Stimulated activated naive CD4-positive, alpha-beta T cell (primary cell): ENCODE measurements at regions not wholly inside any gene's neighbourhood (a gene's known extent, or its start where the extent isn't known, plus 50 kb on each side); places are given as distances from the start of the nearest gene placed in this dataset.

Source experiments
- DNase-seq, 6 experiments: peaks; one replicate each; lab custom pipeline; 2025; lab: John Stamatoyannopoulos, UW

GRCh38 chr5:2266641-2267240 is 384.0 kb upstream of the IRX4 start:
- no peak for DNase-seq

DNA sequence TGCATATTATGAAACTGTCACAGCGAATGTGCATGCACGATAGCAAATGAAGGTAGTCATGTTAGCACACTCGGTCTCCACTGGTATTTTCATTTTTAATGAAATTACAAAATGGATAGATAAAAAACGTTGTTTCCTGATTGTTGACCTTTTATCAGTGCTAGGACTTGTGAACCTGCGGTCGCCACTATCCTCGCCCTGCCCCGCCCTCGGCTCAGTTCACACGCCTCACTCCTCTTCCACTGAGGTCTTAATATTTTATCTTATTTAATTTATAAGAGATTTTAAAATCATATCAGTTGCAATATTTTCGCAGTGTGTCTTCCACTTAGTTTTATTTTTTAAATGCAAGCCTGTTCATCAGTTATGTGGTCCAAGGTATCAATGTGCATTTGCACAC is 382.6 kb upstream of the IRX4 start:
- no peak for DNase-seq

DNA sequence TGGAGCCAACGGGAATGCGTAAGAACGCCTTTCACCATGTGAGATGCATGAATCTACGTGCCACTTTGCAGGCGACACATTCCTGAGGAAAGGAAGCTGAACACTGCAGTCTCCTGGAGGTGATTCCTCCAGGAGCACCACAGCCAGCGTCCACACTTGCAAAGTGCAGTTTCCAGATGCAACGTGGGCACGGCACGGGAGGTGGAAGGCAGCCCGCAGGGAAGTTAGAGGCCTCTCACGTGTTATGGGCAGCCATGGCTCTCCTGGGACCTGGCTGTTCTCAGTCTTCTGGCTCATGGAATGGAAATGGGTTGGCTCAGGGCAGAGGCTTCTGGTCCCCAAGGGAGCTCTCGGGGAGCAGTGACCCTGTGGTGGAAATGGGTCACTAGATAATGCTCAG is 381.0 kb upstream of the IRX4 start:
- no peak for DNase-seq

DNA sequence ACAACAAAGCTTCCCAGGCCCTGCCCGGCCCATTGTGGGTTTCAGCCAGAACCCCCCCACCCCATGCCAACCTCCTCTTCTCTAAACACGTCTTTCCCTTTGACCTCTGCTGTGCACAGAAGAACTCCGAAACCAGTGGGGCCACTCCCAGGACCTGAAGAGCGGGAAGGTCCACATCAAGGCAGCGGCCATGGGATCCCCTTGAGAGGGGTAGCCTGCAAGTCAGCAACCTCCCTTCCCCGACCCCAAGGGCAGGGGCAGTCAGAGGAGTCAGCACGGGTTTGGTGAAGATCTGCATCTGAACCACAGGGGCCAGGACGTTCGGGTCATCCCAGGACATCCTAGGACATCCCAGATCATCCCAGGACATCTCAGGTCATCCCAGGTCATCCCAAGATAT is 379.9 kb upstream of the IRX4 start:
- DNase-seq: no peak

DNA sequence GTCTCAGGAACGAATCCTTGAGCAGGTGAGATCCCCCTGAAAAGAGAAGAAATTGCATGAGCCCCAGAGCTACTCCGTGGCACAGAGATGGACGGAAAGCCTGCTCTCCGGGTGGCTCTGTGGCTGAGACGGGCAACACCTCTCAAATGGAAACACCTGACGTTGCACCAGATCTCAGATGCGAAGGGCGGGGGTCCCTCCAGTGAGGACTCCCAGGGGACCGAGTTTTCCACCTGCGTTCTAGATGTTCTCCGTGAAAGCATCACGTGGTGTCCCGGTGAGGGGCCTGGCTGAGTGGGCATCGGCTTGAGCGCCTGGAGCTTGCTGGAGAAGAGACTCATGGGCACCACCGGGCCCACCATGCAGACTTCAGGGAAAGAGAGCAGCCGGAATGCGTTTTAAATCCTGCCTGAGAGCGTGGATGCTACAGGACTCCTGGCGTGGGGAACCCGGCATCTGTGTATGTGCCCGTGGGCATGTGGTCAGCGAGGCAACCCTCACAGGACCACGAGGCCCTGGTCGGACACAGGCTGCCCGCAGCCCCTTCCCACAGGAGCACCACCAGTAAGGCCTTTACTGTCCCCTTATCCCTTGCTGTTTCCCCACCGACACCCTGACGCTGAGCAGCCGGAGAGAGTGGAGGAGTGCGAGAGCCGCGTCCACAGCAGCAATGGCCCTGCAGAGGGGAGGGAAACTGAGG is 378.4 kb upstream of the IRX4 start:
- DNase-seq: no peak

- DNase-seq: no peak
Measured at GRCh38 chr5:2260211-2261003, 377.7 kb upstream of the IRX4 start.

DNA sequence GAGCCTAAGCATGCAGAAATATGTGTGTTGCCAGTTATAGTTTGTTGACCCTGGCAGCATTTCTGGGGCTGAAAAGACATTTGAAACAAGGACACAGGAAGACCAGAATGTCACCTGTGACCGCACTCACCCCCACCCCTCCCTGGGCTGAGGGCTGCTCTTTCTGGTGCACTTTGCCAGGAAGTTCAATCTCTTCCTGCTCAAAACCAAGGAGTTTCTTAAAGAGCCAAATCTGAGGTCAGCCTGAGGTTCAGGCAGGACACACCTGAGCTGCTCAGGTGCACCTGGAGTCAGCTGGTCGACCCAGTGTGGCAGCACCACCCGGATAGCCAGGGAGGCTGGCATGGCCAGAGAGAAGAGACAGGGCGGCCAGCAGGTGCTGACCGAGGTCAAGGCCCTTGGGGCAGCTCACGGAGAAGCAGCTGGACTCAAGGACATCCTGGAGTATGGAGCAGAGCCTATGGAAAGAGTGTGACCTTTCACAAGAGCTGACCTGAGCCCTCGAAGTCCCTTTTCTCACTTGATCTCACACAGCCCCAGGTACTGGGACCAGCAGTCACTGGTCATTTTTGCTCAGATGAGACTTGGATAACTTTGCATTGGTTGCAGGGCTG is 376.9 kb upstream of the IRX4 start:
- DNase-seq: no peak

- no peak for DNase-seq
Measured at GRCh38 chr5:2258861-2259260, 376.1 kb upstream of the IRX4 start.

DNA sequence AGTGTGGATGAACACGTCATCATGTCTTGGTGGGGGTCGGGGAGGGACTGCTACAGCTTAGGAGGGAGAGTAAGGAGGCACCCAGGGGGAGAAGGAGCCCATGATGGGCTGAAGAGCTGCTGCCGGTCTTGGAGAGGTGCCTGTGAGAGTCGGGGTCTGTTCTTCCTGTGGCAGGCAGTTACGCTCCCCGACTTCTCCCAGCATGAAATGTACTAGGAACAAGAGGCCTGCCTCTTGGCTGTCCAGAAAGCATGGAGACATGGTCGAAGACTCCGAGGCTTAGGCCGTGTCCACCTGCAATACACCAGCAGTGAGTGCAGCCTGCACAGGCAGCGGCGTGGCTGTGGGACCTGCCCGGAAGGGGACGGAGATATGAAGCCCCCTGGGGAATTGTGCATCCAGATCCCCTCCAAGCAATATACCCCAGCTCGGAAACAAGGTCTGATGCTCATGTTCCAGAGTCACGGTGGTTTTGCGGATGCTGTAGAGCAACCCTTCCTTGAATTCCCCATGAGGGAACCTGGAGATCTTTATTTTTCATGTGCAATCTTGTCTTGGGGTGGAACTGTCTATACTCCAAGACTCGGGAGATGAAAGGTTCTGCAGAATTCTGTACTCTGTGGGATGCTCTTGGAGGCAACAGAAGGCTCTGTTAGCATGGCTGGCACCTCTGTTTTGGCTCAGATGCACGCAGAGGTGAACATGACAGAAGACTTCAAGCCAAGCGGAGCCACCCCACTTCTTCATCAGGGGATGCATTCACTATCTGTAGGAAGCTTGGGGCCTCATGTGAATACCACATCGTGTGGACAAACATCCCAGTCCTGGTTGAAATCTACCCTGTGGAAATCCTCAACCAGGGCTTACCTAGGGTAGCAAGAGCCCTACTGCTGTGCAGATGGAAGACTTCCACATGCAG is 374.9 kb upstream of the IRX4 start:
- no peak for DNase-seq

DNA sequence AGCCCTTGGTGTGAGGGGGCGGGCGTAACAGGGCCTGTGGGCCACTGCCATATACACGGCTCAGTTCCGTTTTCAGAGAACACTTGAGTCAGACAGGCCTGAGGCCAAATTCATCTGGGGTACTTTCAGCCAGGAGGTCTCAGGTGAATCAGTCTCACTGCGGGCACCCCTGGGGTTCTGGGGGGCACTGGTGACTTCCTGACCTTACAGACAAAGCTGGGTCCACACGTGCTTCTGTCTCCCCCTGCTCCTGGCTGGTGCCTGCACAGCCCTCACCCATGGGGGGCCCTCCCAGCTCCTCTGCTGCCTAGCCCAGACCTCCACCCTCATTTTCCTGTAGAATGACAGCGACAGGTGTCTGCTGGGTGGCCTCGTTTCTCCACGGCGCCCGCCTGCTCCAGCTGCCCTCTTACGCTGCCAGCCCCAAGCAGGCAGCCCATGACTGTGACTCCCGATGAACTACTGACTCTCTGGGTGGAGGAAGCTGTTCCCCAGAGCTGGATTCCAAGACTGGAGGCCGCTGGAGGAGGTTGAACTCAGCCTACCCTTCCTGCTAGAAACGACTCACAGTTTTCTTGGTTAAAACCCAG is 374.1 kb upstream of the IRX4 start:
- DNase-seq: no peak

GRCh38 chr5:2255915-2256690 is 373.4 kb upstream of the IRX4 start:
- DNase-seq: no peak

GRCh38 chr5:2254880-2255750 is 372.4 kb upstream of the IRX4 start:
- no peak for DNase-seq

- no peak for DNase-seq
Measured at GRCh38 chr5:2254406-2254805, 371.7 kb upstream of the IRX4 start.

DNA sequence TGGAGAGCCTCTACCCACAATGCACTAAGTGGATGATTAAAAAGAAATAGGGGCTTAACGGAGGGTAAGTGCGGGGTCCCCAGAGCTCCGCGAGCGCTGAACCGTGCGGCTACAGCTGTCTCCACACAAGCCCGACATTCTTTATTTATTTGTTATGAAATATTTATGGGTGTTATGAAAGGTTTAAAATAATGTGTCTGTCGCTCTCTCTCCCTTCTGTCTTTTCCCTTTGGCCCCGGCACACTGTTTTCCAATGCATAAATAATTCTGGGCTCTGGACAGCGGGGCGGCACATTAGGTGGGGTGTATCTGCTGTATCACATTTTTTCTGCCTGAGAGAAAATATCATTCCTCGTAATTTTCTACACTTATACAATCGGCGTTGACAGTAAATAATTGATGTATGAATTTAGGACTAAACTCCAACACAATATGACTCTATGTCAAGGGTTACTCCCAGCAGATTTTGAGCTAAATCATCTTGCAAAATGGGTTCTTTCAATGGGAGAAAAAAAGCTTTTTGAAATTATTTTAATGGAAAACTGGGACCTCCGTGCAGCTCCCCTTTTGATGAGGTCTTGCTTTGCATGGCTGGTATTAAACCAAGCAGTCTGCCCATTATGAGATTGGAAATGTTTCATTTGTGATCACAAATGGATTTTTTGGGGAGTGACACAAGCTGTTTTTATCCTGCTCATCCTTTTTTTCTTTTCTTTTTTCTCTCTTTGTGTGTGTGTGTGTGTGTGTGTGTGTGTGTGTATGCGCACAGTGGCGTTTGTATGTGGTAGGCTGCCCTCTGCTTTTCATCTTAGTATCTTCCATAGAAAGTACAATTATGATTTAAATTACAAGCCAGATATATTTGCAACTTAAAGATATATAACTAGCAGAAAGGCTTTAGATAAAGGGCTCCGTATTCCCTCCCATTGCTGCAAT is 370.6 kb upstream of the IRX4 start:
- no peak for DNase-seq

- DNase-seq: no peak
Measured at GRCh38 chr5:2251751-2252150, 369.0 kb upstream of the IRX4 start.

DNA sequence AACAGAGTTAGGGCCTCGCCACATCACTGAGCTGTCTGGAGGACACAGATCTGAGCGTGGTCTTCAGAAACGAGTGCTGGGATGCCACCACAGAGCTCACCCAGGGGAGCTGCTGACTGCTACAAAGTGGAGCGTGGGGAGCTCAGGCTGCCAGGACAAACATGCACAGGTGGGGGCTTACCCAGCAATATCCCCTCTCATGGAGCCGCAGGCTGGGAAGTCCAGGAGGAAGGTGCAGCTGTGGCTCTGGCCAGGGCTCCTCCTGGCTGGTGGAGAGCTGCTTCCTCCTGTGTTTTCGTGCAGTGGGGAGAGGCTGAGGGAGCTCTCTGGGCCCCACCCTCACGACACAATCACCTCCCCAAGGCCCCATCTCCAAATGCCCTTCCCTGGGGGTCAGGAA is 368.6 kb upstream of the IRX4 start:
- DNase-seq: no peak

GRCh38 chr5:2250365-2250950 is 367.7 kb upstream of the IRX4 start:
- DNase-seq: no peak

DNA sequence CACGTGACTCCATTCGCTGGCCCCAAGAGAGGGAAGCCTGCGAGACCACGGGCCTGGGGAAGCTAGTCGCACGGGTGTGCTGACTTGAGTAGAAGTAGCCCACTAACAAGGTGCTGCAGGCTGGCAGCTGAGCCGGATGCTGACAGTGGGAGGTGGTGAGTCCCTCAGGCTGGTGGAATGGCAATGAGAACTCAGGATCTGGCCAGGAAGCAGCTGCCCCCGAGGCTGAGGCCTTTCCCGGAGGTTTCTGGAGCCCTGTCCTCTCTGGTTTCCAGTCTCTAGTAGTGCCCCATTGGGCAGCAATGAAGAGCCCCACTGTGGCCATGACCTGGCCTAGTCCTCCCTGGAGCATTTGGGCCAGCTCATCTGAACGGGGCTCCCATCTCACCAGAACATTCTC is 366.7 kb upstream of the IRX4 start:
- DNase-seq: no peak
